Stimulated activated CD8-positive, alpha-beta memory T cell treated with anti-CD3 and anti-CD28 coated beads, Interleukin-4, amount 100 ng/mL, for 1 hour (primary cell): ENCODE measurements at regions not wholly inside any gene's neighbourhood (a gene's known extent, or its start where the extent isn't known, plus 50 kb on each side); places are given as distances from the start of the nearest gene placed in this dataset.

Experiments used
- DNase-seq, 2 donors: peaks; one replicate each; pipeline ENCODE4 v3.0.0-alpha.2; 2020; ENCODE audit warnings: low read depth in 2 of 2, low spot score in 1 of 2

DNA sequence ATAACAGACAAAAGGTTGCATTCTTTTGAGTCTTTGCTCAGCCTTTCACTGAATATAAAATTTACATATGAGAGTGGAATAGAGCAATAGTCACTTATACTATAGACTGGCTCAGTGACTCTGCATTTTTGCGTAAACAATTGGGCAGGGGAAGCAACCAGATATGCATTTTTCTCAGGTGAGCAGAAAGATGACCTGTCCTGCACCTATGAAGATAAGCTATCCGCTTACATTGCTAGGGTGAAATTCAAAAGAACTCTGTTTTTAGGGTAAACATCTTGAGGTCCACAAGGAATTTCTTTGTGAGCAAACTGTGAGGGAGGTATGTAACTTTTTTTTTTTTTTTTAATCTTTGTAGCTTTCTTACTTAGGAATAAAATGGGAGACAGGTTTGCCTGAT, 602.4 kb upstream of the PRKX start:
- DNase-seq, result no peak

DNA sequence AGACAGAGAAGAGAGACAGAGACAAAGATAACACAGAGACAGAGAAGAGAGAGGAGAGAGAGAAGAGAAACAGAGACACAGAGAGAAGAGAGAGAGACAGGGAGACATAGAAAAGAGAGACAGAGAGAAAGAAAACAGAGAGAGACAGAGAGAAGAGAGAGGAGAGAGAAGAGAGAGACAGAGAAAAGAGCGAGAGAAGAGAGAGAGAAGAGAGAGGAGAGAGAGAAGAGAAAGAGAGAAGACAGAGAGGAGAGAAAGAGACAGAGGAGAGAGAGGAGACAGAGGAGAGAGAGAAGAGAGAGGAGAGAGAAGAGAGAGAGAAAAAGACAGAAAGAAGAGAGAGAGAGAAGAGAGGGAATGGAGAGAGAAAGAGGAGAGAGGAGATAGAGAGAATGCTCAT, 601.1 kb upstream of the PRKX start:
- DNase-seq, result no peak

DNA sequence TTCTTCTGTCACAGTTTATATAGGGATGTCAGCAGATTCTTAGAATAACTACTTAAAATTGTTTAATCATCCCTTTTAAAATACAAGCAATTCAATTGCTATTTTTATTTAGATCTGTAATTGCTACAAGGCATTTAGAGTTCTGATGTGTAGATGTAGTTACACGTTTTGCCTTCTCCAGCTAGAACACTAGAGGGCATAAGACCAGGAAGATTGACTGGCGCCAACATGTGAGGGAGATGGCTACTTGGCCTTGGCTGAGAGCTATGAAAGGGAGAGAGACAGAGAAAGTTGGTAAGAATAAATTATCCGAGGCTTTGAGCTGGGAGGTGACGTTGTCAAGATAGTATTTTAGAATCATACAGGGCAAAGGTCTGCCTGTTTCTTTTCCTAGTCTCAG, 563.7 kb upstream of the PRKX start:
- DNase-seq, result no peak

DNA sequence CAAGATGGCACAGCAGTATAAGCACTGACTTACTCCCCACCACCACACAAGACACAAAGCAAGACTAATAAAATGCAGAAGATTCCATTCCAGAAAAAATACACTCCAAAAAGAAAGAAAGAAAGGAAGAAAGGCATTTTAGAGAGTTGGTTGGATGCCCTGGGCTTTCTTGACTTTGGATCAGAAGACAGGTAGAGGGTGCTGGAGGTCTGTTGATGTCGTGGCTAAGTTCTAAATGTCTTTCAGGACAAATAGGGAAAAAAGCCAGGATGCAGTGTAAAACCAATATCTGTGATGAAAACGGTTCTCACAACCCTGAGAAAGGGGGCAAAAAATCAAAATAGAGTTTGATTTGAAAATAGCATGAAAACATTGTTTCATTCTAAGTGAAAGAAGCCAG, 555.2 kb upstream of the PRKX start:
- DNase-seq, result no peak

DNA sequence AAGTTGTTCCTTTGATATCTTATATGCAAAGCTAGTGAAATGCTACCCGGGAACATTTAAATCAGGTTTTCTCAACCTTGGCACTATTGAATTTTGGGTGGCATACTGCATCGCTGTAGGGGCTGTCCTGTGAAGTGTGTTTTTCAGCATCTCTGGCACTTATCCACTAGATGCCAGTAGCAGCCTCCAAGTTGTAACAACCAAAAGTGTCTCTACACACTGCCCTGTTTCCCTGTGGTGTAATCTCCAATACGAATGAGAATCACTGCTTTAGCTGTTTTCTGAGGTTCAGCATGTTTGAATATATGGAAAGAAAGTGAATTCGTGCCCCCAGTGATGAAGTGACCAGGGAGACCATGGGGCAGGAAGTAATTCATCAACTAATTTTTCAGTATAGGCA, 551.6 kb upstream of the PRKX start:
- DNase-seq, result no peak

DNA sequence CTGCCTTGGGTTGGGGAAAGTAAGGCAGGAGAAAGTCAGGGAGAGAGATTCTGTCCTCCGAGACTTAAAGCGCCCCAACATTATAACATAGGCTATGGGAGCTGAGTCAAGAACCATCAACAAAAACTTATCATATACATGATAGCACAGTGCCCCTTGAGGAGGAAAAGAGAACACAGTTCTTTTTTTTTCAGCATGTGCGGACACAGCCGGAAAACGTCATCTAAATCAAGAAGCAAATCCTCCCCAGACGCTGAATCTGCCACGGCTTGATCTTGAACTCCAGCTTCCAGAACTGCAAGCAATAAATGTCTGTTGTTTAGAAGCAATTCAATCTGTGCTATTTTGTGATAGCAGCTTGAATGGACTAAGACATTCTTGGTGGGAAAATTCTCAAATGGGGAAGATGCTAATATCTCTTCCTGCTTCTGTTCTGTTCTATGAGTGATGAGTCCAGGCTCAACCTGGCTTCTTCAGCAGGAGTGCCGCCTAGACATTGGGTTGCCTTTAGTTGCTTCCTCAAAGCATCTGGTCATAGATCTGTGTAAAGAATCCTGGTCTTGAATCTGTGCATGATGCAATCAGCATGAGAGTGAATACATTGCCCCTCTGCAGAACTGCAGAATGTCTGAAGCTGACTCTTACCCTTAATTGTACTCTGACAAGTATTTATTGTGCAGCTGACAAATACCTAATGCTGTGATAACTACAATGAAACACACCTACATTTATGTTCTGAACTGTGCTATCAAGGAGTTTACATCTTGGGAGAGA, 549.8 kb upstream of the PRKX start:
- no peak for DNase-seq

DNA sequence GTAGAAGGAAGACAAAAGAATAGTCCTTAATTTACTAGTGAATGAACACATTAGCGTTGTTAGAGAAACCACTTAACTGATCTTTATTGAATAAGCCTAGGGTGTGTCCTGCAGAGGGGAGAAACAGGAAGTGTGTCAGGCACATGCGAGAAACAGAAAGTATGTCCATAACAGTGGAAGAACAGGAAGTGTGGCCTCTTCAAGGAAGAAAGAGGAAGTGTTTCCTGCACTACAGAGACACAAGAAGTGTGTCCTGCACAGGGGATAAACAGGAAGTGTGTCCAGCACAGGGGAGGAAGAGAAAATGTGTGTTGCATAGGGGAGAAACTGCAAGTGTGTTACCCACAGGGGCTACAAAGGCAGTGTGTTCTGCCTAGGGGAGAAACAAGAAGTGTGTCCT, 539.6 kb upstream of the PRKX start:
- DNase-seq, result no peak

DNA sequence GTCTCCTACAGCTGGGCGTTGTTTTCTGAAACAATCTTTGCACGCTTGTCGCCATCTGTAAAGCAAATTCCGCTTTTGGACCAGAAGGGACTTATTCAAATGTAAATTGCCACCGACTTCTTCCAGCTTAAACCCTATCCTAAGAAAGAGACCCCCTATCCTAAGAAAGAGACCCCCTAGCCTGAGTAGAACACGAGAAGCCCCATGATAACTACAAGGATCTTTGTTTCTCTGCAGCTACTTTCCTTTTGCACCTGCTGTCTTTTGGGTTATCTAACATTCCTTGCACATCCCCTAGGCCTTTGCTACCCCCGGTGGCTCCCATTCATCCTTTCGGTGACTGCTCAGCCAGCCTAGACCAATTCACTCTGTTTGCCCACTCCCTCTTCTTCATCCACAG, 536.0 kb upstream of the PRKX start:
- no peak for DNase-seq

DNA sequence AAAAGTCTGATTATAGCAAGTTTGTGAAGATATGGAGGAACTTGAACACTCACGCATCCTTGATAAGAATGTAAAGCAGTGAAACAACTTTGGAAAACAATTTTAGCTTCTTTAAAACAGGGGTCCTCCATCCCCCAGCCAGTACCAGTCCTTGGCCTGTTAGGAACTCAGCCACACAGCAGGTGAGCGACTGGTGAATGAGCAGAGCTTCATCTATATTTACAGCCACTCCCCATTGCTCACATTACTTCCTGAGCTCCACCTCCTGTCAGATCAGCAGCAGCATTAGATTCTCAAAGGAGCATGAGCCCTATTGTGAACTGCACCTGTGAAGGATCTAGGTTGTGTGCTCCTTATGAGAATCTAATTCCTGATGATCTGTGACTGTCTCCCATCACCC, 530.3 kb upstream of the PRKX start:
- no peak for DNase-seq

DNA sequence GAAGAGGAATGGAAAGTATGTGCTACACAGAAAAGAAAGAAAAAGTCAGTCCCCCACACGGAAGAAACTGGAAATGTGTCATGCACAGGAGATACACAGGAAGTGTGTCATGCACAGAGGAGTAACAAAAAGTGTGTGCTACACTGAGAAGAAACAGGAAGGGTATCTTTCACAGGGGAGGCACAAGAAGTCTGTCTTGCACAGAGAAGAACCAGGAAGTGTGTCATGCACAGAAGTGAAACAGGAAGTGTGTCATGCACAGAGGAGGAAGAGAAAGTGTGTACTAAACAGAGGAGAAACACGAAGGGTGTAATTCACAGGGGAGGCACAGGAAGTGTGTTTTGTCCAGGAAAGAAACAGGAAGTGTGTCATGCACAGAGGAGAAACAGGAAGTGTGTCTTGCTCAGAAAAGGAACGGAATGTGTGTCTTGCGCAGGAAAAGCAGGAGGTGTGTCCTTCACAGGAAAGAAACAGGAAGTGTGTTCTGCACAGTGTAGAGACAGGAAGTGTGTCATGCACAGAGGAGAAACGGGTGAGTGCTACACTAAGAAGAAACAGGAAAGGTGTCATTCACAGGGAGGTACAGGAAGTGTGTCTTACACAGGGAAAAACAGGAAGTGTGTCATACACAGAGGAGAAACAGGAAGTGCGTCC, 527.2 kb upstream of the PRKX start:
- no peak for DNase-seq

DNA sequence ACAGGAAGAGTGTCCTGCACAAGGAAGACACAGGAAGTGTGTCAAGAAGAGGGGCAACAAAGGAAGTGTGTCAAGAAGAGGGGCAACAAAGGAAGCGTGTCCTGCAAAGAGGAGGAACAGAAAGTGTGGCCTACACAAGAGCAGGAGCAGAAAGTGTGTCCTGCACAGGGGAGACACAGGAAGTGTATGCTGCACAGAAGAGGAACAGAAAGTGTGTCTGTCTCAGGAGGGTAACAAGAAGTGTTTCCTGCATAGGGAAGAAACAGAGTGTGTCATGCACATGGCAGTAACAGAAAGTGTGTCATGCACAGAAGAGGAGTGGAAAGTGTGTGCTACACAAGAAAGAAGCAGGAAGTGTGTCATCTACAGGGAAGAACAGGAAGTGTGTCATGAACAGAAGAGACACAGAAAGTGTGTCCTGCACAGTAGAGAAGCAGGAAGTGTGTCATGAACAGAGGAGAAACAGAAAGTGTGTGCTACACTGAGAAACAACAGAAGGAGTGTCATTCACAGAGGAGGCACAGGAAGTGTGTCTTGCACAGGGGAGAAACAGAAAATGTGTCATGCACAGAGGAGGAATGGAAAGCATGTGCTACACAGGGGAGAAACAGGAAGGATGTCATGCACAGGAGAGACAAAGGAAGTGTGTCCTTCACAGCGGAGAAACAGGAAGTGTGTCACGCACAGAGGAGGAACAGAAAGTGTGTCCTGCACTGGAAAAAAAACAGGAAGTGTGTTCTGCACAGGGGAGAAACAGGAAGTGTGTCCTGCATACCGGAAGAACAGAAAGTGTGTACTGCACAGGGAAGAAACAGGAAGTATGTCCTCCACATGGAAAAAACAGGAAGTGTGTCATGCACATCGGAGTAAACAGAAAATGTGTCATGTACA, 526.4 kb upstream of the PRKX start:
- no peak for DNase-seq

DNA sequence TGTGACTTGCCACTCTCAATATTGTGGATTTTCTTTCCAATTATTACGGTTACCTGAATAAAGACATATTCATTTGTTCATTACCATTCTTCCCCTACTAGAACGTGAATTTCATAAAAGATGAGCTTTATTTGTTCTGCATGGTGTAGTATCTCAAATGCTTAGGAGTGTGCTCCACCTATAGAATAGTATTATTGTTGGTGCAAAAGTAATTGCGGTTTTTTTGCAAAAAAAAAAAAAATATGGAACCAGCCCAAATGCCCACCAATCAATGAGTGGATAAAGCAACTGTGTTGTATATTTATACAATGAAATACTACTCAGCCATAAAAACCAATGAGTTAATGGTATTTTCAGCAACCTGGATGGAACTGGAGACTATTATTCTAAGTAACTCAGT, 525.5 kb upstream of the PRKX start:
- no peak for DNase-seq

DNA sequence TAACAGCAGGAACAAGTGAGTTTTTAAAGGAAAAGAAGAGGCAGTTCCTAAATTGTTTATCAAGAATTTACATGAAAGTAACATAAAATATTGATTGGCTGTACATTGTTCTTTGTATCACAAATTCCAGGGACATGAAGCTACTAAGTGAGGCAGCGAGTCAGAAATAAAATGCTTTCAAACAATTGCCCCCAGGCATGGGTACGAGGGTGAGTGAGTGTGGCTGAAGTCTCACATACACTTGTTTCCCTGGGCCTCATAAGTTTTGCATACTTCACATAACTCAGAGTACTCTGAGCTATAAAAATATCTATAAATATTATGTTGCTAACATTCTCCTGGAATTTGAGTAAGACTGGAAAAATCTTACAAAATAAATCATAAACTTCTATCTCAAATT, 511.6 kb upstream of the PRKX start:
- no peak for DNase-seq

DNA sequence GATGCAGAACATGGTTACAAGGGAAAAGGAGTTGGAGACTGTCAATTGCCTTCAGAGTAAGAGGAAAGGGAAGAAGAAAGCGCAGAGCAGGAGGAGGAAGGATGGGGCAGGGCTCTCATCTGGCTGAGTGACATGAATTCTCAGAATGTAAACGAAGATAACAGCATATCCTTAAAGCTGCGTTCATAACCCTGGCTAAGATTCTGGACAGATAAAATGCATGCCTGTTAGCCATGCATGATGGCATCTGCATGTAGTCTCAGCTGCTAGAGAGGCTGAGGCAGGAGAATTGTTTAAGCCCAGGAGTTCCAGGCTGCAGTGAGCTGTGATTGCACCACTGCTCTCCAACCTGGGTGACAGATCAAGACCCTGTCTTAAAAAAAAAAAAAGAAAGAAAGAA, 493.5 kb upstream of the PRKX start:
- no peak for DNase-seq

DNA sequence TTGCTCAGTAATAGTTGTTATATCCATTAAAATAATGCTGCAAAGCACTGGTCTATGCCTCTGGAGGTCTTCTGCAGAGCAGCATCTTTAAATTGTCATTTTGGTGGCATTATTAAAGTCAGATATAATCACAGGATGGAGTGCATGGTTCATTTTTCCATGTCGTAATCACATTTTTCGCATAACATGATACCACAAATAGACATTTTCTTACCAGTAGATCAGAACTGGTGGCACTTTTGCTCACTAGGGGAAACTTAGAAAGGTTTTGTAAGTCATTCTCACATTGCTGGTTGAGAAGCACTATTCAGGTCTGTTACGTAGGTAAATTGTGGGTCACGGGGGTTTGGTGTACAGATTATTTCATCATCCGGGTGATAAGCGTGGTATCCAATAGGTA, 484.5 kb upstream of the PRKX start:
- DNase-seq, result no peak

DNA sequence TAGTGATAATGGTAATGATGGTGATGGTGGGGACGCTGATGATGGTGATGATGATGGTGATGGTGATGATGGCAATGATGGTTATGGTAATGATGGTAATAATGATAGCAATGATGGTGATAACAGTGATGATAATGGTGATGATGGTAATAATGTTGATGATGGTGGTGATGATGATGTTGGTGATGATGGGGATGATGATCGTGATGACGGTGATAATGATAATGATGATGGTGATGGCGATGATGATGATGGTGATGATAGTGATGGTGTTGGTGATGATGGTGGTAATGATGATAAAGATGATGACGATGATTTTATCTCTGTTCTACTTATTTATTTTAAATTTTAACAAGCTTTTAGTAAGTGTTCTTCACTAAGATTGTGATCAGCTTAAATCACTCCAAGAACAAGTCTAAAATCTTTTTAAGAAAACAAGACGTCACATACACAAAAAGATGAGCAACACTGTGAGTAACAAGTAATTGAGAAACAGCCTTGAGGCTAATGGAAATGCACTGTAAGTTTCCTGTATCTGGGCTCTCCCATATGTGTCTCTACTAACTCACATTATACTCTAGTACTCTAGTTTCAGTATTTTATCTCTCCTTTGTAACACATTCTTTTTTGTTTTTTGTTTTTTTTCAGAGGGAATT, 480.2 kb upstream of the PRKX start:
- DNase-seq, result no peak

DNA sequence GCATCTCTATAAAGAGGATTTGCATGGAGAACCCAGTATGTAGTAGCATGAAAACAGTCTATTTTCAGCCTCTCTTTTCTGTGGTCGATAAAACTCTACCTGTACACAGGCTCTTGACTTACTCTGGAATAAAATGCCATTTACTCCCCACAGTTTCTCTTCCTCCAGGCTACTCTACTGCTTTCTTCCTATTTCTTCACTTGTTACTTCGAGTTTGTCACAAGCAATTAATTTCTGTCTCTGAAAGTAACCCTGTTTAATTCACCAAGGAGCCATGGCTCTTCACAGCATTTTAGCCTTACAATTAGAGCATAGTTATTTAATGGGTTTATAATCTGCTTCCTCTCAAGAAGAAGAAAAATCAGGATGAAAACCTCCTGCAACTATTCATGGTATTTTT, 472.9 kb upstream of the PRKX start:
- no peak for DNase-seq

DNA sequence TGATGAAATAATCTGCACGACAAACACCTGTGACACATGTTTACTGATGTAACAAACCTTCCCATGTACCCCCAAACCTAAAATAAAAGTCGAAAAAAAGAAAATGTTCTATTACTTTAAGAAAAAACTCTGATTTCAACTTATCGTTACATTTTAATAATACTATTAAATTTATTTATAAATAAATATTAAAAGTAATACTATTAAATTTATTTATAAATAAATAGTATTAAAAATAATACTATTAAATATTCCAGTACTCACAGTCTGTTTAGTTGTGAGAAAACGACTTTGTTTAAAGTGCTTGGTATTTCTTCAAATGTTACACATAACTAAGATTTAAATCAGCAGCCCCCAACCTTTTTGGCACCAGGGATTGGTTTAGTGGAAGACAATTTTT, 471.6 kb upstream of the PRKX start:
- DNase-seq, result no peak

DNA sequence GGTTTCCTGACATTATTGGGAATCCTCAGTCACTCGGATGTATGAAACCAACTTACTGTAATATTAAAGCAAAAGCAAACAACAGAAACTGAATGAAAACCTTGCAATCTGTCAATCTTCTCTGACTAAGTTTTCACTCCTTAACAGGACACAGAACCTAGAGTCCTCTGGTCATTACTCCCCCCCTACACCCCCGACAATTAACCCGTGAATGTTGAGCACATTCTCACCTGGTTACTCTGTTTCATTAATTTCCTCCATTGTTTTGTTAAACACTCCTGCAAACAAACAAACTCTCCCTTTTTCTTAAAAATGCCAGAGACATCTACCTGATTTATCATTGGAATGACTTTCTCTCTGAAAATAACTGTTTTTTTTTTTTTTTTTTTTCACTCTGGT, 469.0 kb upstream of the PRKX start:
- no peak for DNase-seq

DNA sequence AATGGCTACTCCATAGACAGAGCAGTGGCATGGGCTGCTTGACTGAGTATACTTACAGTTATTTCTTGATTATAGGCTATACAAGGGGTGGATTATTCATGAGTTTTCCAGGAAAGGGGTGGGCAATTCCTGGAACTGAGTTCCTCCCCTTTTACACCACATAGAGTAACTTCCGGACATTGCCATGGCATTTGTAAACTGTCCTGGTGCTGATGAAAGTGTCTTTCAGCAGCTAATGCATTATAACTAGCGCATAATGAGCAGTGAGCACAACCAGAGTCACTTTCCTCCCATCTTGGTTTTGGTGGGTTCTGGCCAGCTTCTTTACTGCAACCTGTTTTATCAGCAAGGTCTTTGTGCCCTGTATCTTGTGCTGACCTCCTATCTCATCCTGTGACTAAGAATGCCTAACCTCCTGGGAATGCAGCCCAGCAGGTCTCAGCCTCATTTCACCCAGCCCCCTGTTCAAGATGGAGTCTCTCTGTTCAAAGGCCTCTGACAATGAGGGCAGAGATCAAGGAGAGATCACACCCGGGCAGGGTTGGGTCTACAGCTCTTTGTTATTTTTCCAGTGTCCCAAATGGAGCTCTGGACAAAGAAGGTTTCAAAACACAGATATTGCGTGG, 468.4 kb upstream of the PRKX start:
- no peak for DNase-seq

DNA sequence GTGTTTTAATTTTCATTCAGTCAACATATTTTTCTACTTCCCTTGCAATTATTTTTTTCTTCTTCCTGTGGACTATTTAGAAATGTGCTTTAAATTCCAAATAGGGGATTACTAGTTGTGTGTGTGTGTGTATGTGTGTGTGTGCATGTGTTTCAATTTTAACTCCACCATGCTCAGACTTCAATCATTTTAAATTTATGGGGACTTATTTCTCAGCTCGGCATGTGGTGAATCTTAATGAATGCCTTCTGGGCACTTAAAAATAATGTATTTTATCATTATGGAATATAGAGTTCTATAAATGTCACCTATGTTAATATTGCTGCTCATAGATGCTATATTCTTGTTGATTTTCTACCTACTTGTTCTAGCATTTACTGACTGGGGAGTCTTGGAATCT, 465.6 kb upstream of the PRKX start:
- no peak for DNase-seq
